PC-9 (cell line): ENCODE measurements at regions not wholly inside any gene's neighbourhood (a gene's known extent, or its start where the extent isn't known, plus 50 kb on each side); places are given as distances from the start of the nearest gene placed in this dataset.

Experiments used
- EZH2 ChIP-seq: fragments of 200-600 bp; sonication (generic); IDR thresholded peaks from 2 replicates; pipeline ENCODE4 v1.8.0; 2017; ENCODE audit warnings: antibody characterized with exemption, low read depth
- TF ChIP-seq, protein P1 (sequence below): fragments of 200-600 bp; sonication (generic); conservative IDR thresholded peaks from 2 replicates; pipeline ENCODE4 v1.6.1; 2017; ENCODE audit warnings: mixed run types, antibody characterized with exemption, mild to moderate bottlenecking, moderate library complexity

DNA sequence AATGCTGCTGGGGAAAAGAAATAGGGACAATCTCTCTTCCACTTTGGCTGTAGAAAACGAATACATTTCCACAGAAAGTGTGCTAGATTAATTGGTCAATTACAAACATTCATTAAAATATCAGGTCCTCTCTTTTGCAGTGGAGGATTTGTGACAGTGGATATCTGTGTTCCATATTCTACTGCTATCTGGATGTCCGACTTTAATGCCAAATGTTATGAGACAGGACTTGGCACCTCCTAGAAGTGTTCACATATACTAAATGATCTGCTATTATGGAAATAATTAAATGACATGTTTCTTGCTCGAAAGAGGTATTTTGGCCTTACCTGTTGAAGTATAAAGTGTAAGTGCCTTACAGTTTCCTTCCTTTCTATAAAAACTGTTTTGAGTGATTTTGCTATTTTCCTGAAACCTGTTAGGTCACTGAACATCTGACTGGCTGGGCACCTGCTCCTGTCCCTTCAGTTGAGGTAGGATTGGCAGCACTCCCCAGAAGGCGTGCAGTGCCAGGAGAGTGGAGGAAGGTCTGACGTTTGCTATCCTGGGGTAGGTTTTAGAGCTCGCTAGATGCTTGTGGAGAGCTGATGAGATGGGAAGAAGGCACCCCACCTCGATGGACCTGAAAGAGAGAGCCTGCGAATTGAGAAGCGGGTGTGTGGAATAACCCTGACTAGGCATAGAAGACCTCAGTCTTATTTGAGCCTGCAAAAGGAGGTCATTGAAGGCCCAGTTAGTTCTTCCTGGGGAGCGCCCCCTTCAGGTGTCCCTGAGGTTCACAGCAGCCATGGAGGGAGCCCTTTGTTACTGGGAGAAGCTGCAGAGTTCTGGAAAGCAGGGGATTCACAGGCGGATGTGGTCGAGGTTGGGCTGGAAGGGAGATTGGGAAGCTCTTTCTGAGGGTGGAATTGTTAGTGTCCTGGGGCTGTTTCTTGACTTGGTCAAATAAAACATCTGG lies 159.4 kb upstream of the ZNF267 start:
- TF ChIP-seq, protein P1, sequence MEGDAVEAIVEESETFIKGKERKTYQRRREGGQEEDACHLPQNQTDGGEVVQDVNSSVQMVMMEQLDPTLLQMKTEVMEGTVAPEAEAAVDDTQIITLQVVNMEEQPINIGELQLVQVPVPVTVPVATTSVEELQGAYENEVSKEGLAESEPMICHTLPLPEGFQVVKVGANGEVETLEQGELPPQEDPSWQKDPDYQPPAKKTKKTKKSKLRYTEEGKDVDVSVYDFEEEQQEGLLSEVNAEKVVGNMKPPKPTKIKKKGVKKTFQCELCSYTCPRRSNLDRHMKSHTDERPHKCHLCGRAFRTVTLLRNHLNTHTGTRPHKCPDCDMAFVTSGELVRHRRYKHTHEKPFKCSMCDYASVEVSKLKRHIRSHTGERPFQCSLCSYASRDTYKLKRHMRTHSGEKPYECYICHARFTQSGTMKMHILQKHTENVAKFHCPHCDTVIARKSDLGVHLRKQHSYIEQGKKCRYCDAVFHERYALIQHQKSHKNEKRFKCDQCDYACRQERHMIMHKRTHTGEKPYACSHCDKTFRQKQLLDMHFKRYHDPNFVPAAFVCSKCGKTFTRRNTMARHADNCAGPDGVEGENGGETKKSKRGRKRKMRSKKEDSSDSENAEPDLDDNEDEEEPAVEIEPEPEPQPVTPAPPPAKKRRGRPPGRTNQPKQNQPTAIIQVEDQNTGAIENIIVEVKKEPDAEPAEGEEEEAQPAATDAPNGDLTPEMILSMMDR = no peak; the same call in 1 of the 2 replicates
- no peak for TF ChIP-seq EZH2
